Panc1 (cell line): ENCODE measurements at regions not wholly inside any gene's neighbourhood (a gene's known extent, or its start where the extent isn't known, plus 50 kb on each side); places are given as distances from the start of the nearest gene placed in this dataset.

ENCODE experiments used
- POLR2AphosphoS5 ChIP-seq: IDR thresholded peaks from 2 replicates; pipeline ENCODE4 v1.6.1; 2012; ENCODE audit warnings: mild to moderate bottlenecking, low read depth, low read length, moderate library complexity
- SIN3A ChIP-seq: IDR thresholded peaks from 2 replicates; pipeline ENCODE4 v1.6.1; 2012; ENCODE audit warnings: low read depth, mild to moderate bottlenecking, low read length, moderate library complexity, borderline replicate concordance; ENCODE audit not compliant: insufficient read depth
- TF ChIP-seq, protein P1 (sequence below): fragments of 450-650 bp; IDR thresholded peaks from 2 replicates; pipeline ENCODE4 v1.5.1; 2017; ENCODE audit warnings: mild to moderate bottlenecking

DNA sequence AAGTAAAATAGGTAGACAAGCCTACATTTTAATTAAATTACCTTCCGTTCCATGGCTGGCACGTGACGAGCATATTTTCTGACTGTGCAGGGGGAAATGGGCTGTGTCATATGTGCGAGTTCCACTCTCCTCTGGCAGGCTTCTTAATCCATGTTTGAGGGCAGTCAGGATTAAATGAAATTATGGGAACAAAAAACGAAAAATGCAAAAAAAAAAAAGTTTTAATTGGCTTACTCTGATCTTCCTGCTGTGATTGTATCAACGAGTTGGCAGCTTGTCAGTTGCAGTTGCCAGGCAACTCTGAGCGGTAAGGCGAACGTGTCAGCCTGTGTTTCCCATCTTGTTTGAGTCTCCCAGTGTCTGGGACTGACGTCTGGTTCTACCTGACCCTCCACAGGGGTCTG lies 302.9 kb upstream of the XYLT1 start:
- TF ChIP-seq, protein P1, sequence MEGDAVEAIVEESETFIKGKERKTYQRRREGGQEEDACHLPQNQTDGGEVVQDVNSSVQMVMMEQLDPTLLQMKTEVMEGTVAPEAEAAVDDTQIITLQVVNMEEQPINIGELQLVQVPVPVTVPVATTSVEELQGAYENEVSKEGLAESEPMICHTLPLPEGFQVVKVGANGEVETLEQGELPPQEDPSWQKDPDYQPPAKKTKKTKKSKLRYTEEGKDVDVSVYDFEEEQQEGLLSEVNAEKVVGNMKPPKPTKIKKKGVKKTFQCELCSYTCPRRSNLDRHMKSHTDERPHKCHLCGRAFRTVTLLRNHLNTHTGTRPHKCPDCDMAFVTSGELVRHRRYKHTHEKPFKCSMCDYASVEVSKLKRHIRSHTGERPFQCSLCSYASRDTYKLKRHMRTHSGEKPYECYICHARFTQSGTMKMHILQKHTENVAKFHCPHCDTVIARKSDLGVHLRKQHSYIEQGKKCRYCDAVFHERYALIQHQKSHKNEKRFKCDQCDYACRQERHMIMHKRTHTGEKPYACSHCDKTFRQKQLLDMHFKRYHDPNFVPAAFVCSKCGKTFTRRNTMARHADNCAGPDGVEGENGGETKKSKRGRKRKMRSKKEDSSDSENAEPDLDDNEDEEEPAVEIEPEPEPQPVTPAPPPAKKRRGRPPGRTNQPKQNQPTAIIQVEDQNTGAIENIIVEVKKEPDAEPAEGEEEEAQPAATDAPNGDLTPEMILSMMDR = no peak
- TF ChIP-seq POLR2AphosphoS5 (no peak), SIN3A (no peak)
